IMR-90 (cell line): ENCODE measurements at regions not wholly inside any gene's neighbourhood (a gene's known extent, or its start where the extent isn't known, plus 50 kb on each side); places are given as distances from the start of the nearest gene placed in this dataset.

Experiments used
- ATAC-seq: fragments of 200-7000 bp; cut with Tn5 transposase; 2 replicates; pipeline ENCODE4 v1.9.1; 2020; ENCODE audit warnings: low read depth, mild to moderate bottlenecking, moderate library complexity
- BruUV-seq: library from RNA; stranded (reverse); fragments of 400-500 nt; replicated peaks from 2 replicates; lab custom pipeline; 2021; lab: Mats Ljungman, UMichigan
- CTCF ChIA-PET: fragments of 300-600 bp; formaldehyde crosslinking; extraction: SDS; loops from one replicate; lab custom pipeline; 2021; ENCODE audit warnings: antibody characterized with exemption; lab: Yijun Ruan, JAX
- POLR2A ChIA-PET: fragments of 300-600 bp; sonication (Branson Sonifier 250); formaldehyde crosslinking; loops from one replicate; lab custom pipeline; 2022; ENCODE audit warnings: antibody characterized with exemption; ENCODE audit not compliant: unreplicated experiment; lab: Charles Lee
- DNase-seq: peaks from one replicate; pipeline ENCODE4 v3.0.0; 2013
- H2AFZ ChIP-seq: replicated peaks from 2 replicates; pipeline ENCODE3; 2013; ENCODE audit warnings: low read length, mild to moderate bottlenecking; ENCODE audit not compliant: poor library complexity
- H2AK5ac ChIP-seq: 2 replicates; pipeline ENCODE4 v1.6.1; 2013; ENCODE audit warnings: low read depth, low read length, inconsistent platforms
- H2AK9ac ChIP-seq: replicated peaks from 2 replicates; pipeline ENCODE3; 2013; ENCODE audit warnings: mild to moderate bottlenecking, low read depth, low read length, moderate library complexity; ENCODE audit not compliant: poor library complexity
- H2BK120ac ChIP-seq: 2 replicates; pipeline ENCODE4 v1.6.1; 2013; ENCODE audit warnings: low read depth, low read length, inconsistent platforms
- H2BK15ac ChIP-seq: 3 replicates; pipeline ENCODE4 v1.6.1; 2013; ENCODE audit warnings: low read depth, low read length, inconsistent platforms
- H2BK20ac ChIP-seq: 2 replicates; pipeline ENCODE4 v1.6.1; 2013; ENCODE audit warnings: low read depth, mild to moderate bottlenecking, inconsistent platforms, low read length, moderate library complexity
- H2BK5ac ChIP-seq: 2 replicates; pipeline ENCODE4 v1.6.1; 2013; ENCODE audit warnings: mild to moderate bottlenecking, low read depth, low read length, inconsistent platforms; ENCODE audit not compliant: poor library complexity, severe bottlenecking
- H3K14ac ChIP-seq: replicated peaks from 2 replicates; pipeline ENCODE4 v1.6.1; 2013; ENCODE audit warnings: low read depth, low read length, inconsistent platforms
- H3K18ac ChIP-seq: 2 replicates; pipeline ENCODE4 v1.6.1; 2013; ENCODE audit warnings: low read depth, low read length, control low read depth
- H3K23ac ChIP-seq: 2 replicates; pipeline ENCODE4 v1.6.1; 2013; ENCODE audit warnings: low read depth, low read length, inconsistent platforms
- H3K27ac ChIP-seq: 2 replicates; pipeline ENCODE4 v1.5.1; 2013; ENCODE audit warnings: mild to moderate bottlenecking, control low read depth, low read length; ENCODE audit not compliant: insufficient read depth
- H3K27me3 ChIP-seq: 2 replicates; pipeline ENCODE4 v1.6.1; 2013; ENCODE audit warnings: low read length; ENCODE audit not compliant: control insufficient read depth, insufficient read depth
- H3K36me3 ChIP-seq: 2 replicates; pipeline ENCODE4 v1.6.1; 2013; ENCODE audit warnings: low read length, mixed read lengths; ENCODE audit not compliant: control insufficient read depth, insufficient read depth
- H3K4ac ChIP-seq: 2 replicates; pipeline ENCODE4 v1.6.1; 2013; ENCODE audit warnings: low read depth, low read length, inconsistent platforms
- H3K4me1 ChIP-seq: 2 replicates; pipeline ENCODE4 v1.6.1; 2013; ENCODE audit warnings: low read length, mixed read lengths; ENCODE audit not compliant: control insufficient read depth, insufficient read depth
- H3K4me2 ChIP-seq: 2 replicates; pipeline ENCODE4 v1.6.1; 2013; ENCODE audit warnings: low read depth, mild to moderate bottlenecking, control low read depth, low read length, moderate library complexity
- H3K4me3 ChIP-seq: 2 replicates; pipeline ENCODE4 v1.5.1; 2013; ENCODE audit warnings: low read depth, mild to moderate bottlenecking, control low read depth, low read length, moderate library complexity; ENCODE audit not compliant: insufficient read depth
- H3K56ac ChIP-seq: 2 replicates; pipeline ENCODE4 v1.6.1; 2013; ENCODE audit warnings: low read length, inconsistent platforms; ENCODE audit not compliant: insufficient read depth; ENCODE audit errors: extremely low read depth
- H3K79me1 ChIP-seq, 2 experiments: 2 replicates each; pipeline ENCODE4 v1.6.1; 2013; ENCODE audit warnings: low read length in 2 of 2, inconsistent platforms in 1 of 2, low read depth in 1 of 2
- H3K9ac ChIP-seq: 2 replicates; pipeline ENCODE4 v1.6.1; 2013; ENCODE audit warnings: low read depth, low read length, control low read depth
- H3K9me1 ChIP-seq: 2 replicates; pipeline ENCODE4 v1.6.1; 2013; ENCODE audit warnings: low read length, inconsistent platforms; ENCODE audit not compliant: insufficient read depth
- H3K9me3 ChIP-seq: 2 replicates; pipeline ENCODE4 v1.6.1; 2013; ENCODE audit warnings: low read length; ENCODE audit not compliant: control insufficient read depth, insufficient read depth
- H4K20me1 ChIP-seq: 2 replicates; pipeline ENCODE4 v1.6.1; 2013; ENCODE audit warnings: low read length, inconsistent platforms; ENCODE audit not compliant: insufficient read depth
- H4K5ac ChIP-seq: 2 replicates; pipeline ENCODE4 v1.6.1; 2013; ENCODE audit warnings: mild to moderate bottlenecking, low read depth, low read length, control low read depth
- H4K8ac ChIP-seq, 2 experiments: 2 replicates each; pipeline ENCODE4 v1.6.1; 2013; ENCODE audit warnings: low read depth in 2 of 2, low read length in 2 of 2, control low read depth in 1 of 2, inconsistent platforms in 1 of 2
- H4K91ac ChIP-seq: 2 replicates; pipeline ENCODE4 v1.6.1; 2013; ENCODE audit warnings: low read depth, low read length, inconsistent platforms; ENCODE audit not compliant: insufficient read depth
- BHLHE40 ChIP-seq: fragments of 150-350 bp; IDR thresholded peaks from 2 replicates; pipeline ENCODE4 v1.6.1; 2016; ENCODE audit warnings: mild to moderate bottlenecking, low read depth, low read length
- MAFK ChIP-seq: IDR thresholded peaks from 2 replicates; pipeline ENCODE4 v1.6.1; 2012; ENCODE audit warnings: low read depth, low read length, improper control_type of control experiment
- MAZ ChIP-seq: IDR thresholded peaks from 2 replicates; pipeline ENCODE4 v1.6.1; 2012; ENCODE audit warnings: low read depth, mild to moderate bottlenecking, low read length, improper control_type of control experiment, moderate library complexity, borderline replicate concordance
- NFE2L2 ChIP-seq: fragments of 150-350 bp; IDR thresholded peaks from 2 replicates; pipeline ENCODE4 v1.6.1; 2016; ENCODE audit warnings: low read depth, mild to moderate bottlenecking, low read length
- RAD21 ChIP-seq: IDR thresholded peaks from 2 replicates; pipeline ENCODE4 v1.6.1; 2012; ENCODE audit warnings: low read length, improper control_type of control experiment
- RCOR1 ChIP-seq: IDR thresholded peaks from 2 replicates; pipeline ENCODE4 v1.6.1; 2012; ENCODE audit warnings: mild to moderate bottlenecking, low read length, improper control_type of control experiment; ENCODE audit not compliant: insufficient replicate concordance
- RFX5 ChIP-seq: IDR thresholded peaks from 2 replicates; pipeline ENCODE4 v1.8.0; 2012; ENCODE audit warnings: low read depth, mild to moderate bottlenecking, low read length, moderate library complexity
- SMC3 ChIP-seq: fragments of 150-350 bp; IDR thresholded peaks from 2 replicates; pipeline ENCODE4 v1.6.1; 2016; ENCODE audit warnings: low read depth, mild to moderate bottlenecking, antibody characterized with exemption, low read length, moderate library complexity
- WGBS, 2 experiments: methylation state at CpG; one replicate each; pipeline versions ENCODE4 v1.1.5 to v1.1.7; 2013; ENCODE audit warnings: missing lambda C conversion rate in 2 of 2; ENCODE audit not compliant: insufficient read length in 1 of 2; ENCODE audit errors: extremely low coverage in 2 of 2; 5-methylcytosine and 5-hydroxymethylcytosine counted together
- dilution Hi-C: fragments of 300-500 bp; cut with HindIII; formaldehyde crosslinking; loops from one replicate; pipeline ENCODE4 v1.14.3; 2018; ENCODE audit warnings: low sequenced_read_pairs; ENCODE audit not compliant: unreplicated experiment
- in situ Hi-C: fragments of 300-500 bp; cut with MboI; formaldehyde crosslinking; loops from 3 replicates; pipeline ENCODE4 v1.14.3; 2019; ENCODE audit warnings: low sequenced_read_pairs, inconsistent platforms, mixed read lengths
- intact Hi-C: fragments of 100-400 bp; cut with micrococcal nuclease; formaldehyde crosslinking; loops from 2 replicates; pipeline ENCODE4 v1.10.0; 2022

GRCh38 chr2:126963390-126963789, 64.7 kb downstream of the TEX51 start:
- Histone ChIP-seq H3K56ac (no peak overlapping the region), H2BK15ac (no peak overlapping the region), H3K9ac (no peak overlapping the region), H3K18ac (no peak overlapping the region), H2AK9ac (no peak overlapping the region), H2AFZ (no peak overlapping the region), H3K9me1 (no peaks in the 10 kb centered on the region), H4K8ac (no peak overlapping the region), H3K79me1 (no peaks in the 10 kb centered on the region), H2BK120ac (no peak overlapping the region), H3K9me3 (no peaks in the 10 kb centered on the region), H3K4me2 (no peak overlapping the region), H3K14ac (no peak overlapping the region), H3K4me1 (no peaks in the 10 kb centered on the region), H2BK20ac (no peak overlapping the region), H4K5ac (no peak overlapping the region), H3K36me3 (no peaks in the 10 kb centered on the region), H4K91ac (no peak overlapping the region), H2BK5ac (no peak overlapping the region), H3K4ac (no peak overlapping the region), H3K4me3 (no peak overlapping the region), H3K27me3 (peaks cover 1% of the 10 kb centered on the region), H4K20me1 (no peaks in the 10 kb centered on the region), H3K27ac (no peak overlapping the region), H2AK5ac (no peak overlapping the region), H3K23ac (no peak overlapping the region)
- DNase-seq, result no peak
- intact Hi-C loops, result no loop called here
- no CpG with 5 or more reads among the region's 5 CpGs for WGBS, 2 experiments
- CTCF ChIA-PET, result interaction anchor here (1.9 kb wide), 1 partner anchor 9 kb away, joined by 4 read pairs; no protein-coding TSS in a partner anchor
- no peak for ATAC-seq
- dilution Hi-C loops, result no loop called here
- TF ChIP-seq RCOR1 (no peak), MAZ (no peak), RAD21 (no peak), RFX5 (no peak), MAFK (no peak), BHLHE40 (no peak), SMC3 (no peak), NFE2L2 (no peak)
- BruUV-seq, result no TSS peak
- POLR2A ChIA-PET, result no interaction called here
- in situ Hi-C loops, result no loop called here
